ENCODE measurements at regions not wholly inside any gene's neighbourhood (a gene's known extent, or its start where the extent isn't known, plus 50 kb on each side); places are given as distances from the start of the nearest gene placed in this dataset.
A peak's percentile ranks its signal among the peaks of the same experiment; 100 is the strongest.

- no peak for ATAC-seq
- peak overlapping the region; percentile 51 for H3K27ac Mint-ChIP-seq
- CTCF ChIA-PET: interaction anchor here (1.7 kb wide), 1 partner anchor 144 kb away, joined by 5 read pairs; no protein-coding TSS in a partner anchor
- peaks cover 25% of the 10 kb centered on the region for H3K9me3 Mint-ChIP-seq
- H3K27me3 Mint-ChIP-seq: peaks cover 9% of the 10 kb centered on the region
- peaks cover 2% of the 10 kb centered on the region for H3K36me3 Mint-ChIP-seq (ENCODE audit: low read depth)
- no peak overlapping the region for H3K4me3 Mint-ChIP-seq
- DNase-seq: no peak
- intact Hi-C loops (cut with micrococcal nuclease): no loop called here
- POLR2A ChIA-PET: no interaction called here
- TF ChIP-seq, protein P1, sequence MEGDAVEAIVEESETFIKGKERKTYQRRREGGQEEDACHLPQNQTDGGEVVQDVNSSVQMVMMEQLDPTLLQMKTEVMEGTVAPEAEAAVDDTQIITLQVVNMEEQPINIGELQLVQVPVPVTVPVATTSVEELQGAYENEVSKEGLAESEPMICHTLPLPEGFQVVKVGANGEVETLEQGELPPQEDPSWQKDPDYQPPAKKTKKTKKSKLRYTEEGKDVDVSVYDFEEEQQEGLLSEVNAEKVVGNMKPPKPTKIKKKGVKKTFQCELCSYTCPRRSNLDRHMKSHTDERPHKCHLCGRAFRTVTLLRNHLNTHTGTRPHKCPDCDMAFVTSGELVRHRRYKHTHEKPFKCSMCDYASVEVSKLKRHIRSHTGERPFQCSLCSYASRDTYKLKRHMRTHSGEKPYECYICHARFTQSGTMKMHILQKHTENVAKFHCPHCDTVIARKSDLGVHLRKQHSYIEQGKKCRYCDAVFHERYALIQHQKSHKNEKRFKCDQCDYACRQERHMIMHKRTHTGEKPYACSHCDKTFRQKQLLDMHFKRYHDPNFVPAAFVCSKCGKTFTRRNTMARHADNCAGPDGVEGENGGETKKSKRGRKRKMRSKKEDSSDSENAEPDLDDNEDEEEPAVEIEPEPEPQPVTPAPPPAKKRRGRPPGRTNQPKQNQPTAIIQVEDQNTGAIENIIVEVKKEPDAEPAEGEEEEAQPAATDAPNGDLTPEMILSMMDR (IDR thresholded peaks at IDR 0.05): no peak
- H3K4me1 Mint-ChIP-seq (ENCODE audit: low read depth): no peaks in the 10 kb centered on the region
Measured at GRCh38 chr7:121510858-121511482, 114.9 kb upstream of the FAM3C start.

DNA sequence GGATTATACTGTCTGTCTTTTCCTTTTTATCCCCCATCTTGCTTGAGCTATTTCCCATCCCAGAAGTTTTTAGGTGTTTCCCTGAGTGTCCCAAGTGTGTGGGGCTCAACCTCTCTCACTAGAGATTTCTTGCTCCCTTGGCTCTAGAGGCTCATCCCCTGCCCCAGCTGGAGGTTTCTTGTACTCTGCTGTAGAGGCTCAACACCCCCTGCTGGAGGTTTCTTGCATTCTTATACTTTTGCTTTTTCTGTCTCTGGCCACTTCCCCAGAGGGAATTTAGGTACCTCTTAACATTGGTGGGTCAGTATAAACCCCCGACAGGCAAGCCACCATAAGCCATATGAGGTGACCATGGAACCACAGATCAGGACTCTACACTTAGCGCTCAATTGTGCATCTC is 114.2 kb upstream of the FAM3C start:
- Mint-ChIP-seq H3K9me3 (peaks cover 31% of the 10 kb centered on the region), H3K36me3 (ENCODE audit: low read depth) (peaks cover 6% of the 10 kb centered on the region), H3K4me1 (ENCODE audit: low read depth) (no peaks in the 10 kb centered on the region), H3K4me3 (no peak overlapping the region), H3K27me3 (peaks cover 9% of the 10 kb centered on the region), H3K27ac (no peak overlapping the region)
- ChIA-PET POLR2A (no interaction called here), CTCF (interaction anchor here (0.9 kb wide), 1 partner anchor 143 kb away, joined by 5 read pairs; no protein-coding TSS in a partner anchor)
- intact Hi-C loops (cut with micrococcal nuclease): no loop called here
- no peak for ATAC-seq
- TF ChIP-seq, protein P1 (IDR thresholded peaks at IDR 0.05): no peak
- peak; percentile 17 for DNase-seq

DNA sequence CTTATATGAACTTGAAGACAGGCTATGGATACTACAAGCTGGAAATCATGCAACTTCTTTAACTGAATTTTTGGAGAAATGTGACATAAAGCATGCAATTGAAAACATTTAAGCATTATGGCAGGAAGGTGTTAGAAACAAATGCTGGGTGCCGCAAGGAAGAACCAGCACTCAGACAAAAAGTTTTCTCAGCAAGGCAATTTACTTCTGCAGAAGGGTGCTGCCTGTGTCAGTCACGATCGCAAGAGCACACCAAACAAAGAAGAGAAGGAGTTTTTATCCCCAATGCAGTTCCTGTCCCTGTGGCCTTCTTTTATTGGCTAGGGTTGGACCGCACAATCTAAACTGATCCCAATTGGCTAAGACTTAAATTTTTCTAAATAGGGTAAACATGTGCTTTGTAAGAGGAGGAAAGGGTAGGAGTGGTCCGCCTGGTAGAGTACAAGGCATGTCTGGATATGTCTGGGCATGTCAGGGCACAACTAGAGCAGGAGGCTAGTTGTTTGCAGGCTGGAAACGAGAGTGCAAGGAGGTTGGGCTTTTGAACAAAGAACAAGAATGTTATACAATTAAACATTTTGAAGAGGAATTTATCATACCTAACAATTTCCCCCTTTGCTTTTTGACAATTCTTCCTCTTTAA is 109.6 kb upstream of the FAM3C start:
- ATAC-seq: no peak
- no peak for DNase-seq
- ChIA-PET CTCF (no interaction called here), POLR2A (no interaction called here)
- Mint-ChIP-seq H3K4me3 (no peak overlapping the region), H3K36me3 (ENCODE audit: low read depth) (peaks cover 8% of the 10 kb centered on the region), H3K4me1 (ENCODE audit: low read depth) (no peaks in the 10 kb centered on the region), H3K27ac (no peak overlapping the region), H3K27me3 (peaks cover 4% of the 10 kb centered on the region), H3K9me3 (peaks cover 33% of the 10 kb centered on the region)
- TF ChIP-seq, protein P1 (IDR thresholded peaks at IDR 0.05): no peak
- intact Hi-C loops (cut with micrococcal nuclease): no loop called here

DNA sequence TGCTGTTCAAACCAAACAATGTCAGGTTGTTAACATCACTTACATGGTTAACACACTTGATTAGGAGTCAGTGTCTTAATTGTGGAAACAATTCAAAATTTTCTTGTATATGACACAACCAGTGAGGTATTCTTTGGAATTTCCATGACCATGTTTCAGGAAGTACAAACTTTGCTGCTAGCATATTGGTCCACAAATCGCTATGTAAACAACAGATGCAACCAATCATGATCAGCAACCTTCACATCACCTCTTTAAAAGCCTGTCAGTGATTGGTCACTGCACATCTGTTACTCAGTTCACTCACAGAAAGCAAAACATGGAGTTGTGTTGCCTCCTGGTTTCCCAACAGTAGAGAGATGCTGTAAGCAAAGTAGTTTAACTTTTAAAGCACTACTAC is 108.9 kb upstream of the FAM3C start:
- POLR2A ChIA-PET: no interaction called here
- intact Hi-C loops (cut with micrococcal nuclease): no loop called here
- Mint-ChIP-seq H3K9me3 (peaks cover 27% of the 10 kb centered on the region), H3K4me1 (ENCODE audit: low read depth) (peaks cover 6% of the 10 kb centered on the region), H3K4me3 (no peak overlapping the region), H3K27me3 (peaks cover 3% of the 10 kb centered on the region), H3K36me3 (ENCODE audit: low read depth) (peaks cover 6% of the 10 kb centered on the region), H3K27ac (no peak overlapping the region)
- CTCF ChIA-PET: no interaction called here
- TF ChIP-seq, protein P1 (IDR thresholded peaks at IDR 0.05): no peak
- DNase-seq: no peak
- no peak for ATAC-seq

- CTCF ChIA-PET: interaction anchor here (1.8 kb wide), 1 partner anchor 25 kb away, joined by 6 read pairs; no protein-coding TSS in a partner anchor
- no peak for ATAC-seq
Measured at GRCh38 chr7:121504482-121504881, 108.4 kb upstream of the FAM3C start.

More at GRCh38 chr7:121504482-121504881, 108.4 kb upstream of the FAM3C start:
- Mint-ChIP-seq H3K9me3 (peaks cover 25% of the 10 kb centered on the region), H3K27me3 (no peaks in the 10 kb centered on the region), H3K4me1 (ENCODE audit: low read depth) (peaks cover 12% of the 10 kb centered on the region), H3K36me3 (ENCODE audit: low read depth) (peaks cover 6% of the 10 kb centered on the region), H3K4me3 (no peak overlapping the region), H3K27ac (no peak overlapping the region)
- POLR2A ChIA-PET: no interaction called here
- DNase-seq: no peak
- TF ChIP-seq, protein P1 (IDR thresholded peaks at IDR 0.05): no peak
- intact Hi-C loops (cut with micrococcal nuclease): no loop called here
